ENCODE measurements at regions not wholly inside any gene's neighbourhood (a gene's known extent, or its start where the extent isn't known, plus 50 kb on each side); places are given as distances from the start of the nearest gene placed in this dataset.

DNA sequence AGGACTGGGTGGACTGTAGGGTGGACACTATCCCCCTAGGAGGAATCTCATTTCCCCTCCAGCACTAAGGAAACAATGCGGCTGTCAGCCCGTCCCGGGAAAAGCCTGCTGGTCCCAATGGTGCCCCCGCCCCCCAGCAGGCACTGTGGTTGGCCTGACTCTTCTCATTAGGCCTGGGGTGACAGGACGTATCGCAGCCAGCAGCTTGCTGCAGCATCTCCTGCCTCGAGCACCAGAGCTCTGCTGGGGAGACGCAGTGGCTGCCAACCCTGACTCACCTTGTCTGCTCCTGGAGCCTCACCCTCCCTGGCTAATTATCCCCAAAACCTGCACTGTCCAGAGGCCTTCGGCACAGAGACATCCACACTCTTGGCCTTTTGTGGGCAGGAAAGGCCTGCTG lies 115.1 kb upstream of the GJB5 start:
- H3K27me3 ChIP-seq (ENCODE audit: control insufficient read depth, insufficient read depth, low read length) = no peaks in the 10 kb centered on the region
- H3K9ac ChIP-seq (ENCODE audit: low read depth, low read length) = no peak overlapping the region
- no peaks in the 10 kb centered on the region for H3K36me3 ChIP-seq (ENCODE audit: control insufficient read depth, insufficient read depth, low read length)
- no peak overlapping the region for H3K4me3 ChIP-seq (ENCODE audit: low read depth, low read length)
- H3K27ac ChIP-seq (ENCODE audit: low read depth, low read length) = no peak overlapping the region
- no peaks in the 10 kb centered on the region for H3K9me3 ChIP-seq (ENCODE audit: control insufficient read depth, insufficient read depth, low read length)
- H3K4me1 ChIP-seq (ENCODE audit: control insufficient read depth, insufficient read depth, low read length) = no peaks in the 10 kb centered on the region

DNA sequence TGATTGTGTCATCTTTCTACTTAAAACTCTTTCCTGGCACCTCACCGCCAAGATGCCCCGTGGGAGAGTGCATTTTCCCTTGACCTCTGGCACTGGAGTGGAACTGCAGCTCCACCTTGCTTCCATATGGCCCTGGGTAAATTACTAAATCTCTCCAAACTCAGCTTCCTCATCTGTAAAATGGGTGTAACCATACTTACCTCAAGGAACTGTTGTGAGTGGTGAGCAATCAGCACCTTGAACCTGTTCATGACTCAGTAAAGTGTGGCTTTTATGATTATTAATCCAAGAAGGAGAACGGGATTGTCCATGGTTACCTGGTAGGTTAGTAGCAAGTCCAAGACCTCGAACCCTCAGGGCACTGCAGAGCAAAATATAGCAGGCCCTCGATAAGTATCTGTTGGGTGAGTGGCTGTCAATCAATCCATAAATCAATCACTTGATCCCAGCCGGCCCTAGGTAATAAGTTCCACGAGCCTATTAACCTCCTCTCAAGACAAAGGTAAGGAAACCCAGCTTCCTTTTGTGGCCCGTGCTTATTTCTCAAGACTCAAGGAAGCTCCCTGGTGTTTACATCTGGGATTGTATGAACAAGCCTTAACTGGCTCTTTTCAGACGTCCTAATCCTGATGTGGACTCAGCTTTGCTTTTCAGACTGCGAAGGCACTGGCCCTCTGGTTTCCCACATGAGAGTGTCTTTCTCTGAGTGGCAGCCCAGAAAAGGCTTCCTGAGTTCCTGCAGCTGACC lies 114.0 kb upstream of the GJB5 start:
- no peaks in the 10 kb centered on the region for H3K9me3 ChIP-seq (ENCODE audit: control insufficient read depth, insufficient read depth, low read length)
- H3K4me1 ChIP-seq (ENCODE audit: control insufficient read depth, insufficient read depth, low read length) = no peaks in the 10 kb centered on the region
- no peak overlapping the region for H3K4me3 ChIP-seq (ENCODE audit: low read depth, low read length)
- H3K27me3 ChIP-seq (ENCODE audit: control insufficient read depth, insufficient read depth, low read length) = no peaks in the 10 kb centered on the region
- no peak overlapping the region for H3K9ac ChIP-seq (ENCODE audit: low read depth, low read length)
- no peak overlapping the region for H3K27ac ChIP-seq (ENCODE audit: low read depth, low read length)
- H3K36me3 ChIP-seq (ENCODE audit: control insufficient read depth, insufficient read depth, low read length) = no peaks in the 10 kb centered on the region

DNA sequence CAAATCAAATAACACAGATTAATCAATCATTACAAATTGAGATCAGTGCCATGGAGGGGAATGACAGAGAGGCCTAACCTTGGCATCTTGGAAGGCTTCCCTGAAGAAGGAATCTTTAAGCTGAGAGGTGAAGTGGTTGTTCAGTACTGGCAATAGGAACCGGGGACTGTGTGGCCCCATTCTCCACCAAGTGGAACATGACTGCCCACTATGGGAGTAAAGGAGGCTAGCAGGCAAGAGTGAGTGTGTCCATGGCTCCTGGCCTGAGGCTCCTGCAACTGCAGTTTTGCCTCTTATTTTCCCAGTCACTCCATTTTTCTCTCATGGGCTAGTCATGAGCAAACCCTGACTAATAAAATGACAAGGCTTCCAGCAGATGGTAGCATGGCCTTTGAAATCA lies 112.2 kb upstream of the GJB5 start:
- no peak overlapping the region for H3K9ac ChIP-seq (ENCODE audit: low read depth, low read length)
- H3K4me1 ChIP-seq (ENCODE audit: control insufficient read depth, insufficient read depth, low read length) = no peaks in the 10 kb centered on the region
- H3K27me3 ChIP-seq (ENCODE audit: control insufficient read depth, insufficient read depth, low read length) = no peaks in the 10 kb centered on the region
- no peak overlapping the region for H3K27ac ChIP-seq (ENCODE audit: low read depth, low read length)
- H3K4me3 ChIP-seq (ENCODE audit: low read depth, low read length) = no peak overlapping the region
- H3K9me3 ChIP-seq (ENCODE audit: control insufficient read depth, insufficient read depth, low read length) = no peaks in the 10 kb centered on the region
- no peaks in the 10 kb centered on the region for H3K36me3 ChIP-seq (ENCODE audit: control insufficient read depth, insufficient read depth, low read length)

DNA sequence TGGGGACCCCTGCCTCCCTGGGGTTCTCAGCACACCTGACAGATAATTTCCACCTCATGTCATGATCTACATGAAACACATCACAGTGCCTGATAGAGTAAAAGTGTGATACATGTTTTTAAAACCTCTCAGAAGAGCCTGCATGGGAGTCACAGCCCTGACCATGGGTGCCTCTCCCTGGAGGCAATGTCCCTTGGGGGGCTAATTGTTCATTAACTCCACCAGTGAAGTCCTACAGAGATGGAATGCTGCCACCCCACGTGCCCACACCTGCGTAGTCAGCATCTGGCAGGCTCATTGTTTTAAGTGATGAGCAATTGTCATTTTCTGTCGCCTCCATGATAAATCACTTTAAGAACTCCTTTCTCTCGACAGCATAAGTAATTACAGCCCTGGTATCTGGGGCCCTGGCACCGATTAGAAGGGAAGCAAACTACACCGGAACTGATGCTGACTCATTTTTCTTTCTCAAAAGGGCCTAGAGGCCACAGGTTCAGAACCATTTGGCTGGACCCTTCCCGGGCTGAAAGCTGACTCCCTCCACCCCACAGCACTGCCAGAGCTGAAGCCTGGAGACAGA lies 109.6 kb upstream of the GJB5 start:
- Histone ChIP-seq H3K4me1 (ENCODE audit: control insufficient read depth, insufficient read depth, low read length) (no peaks in the 10 kb centered on the region), H3K27ac (ENCODE audit: low read depth, low read length) (no peak overlapping the region), H3K9me3 (ENCODE audit: control insufficient read depth, insufficient read depth, low read length) (no peaks in the 10 kb centered on the region), H3K4me3 (ENCODE audit: low read depth, low read length) (no peak overlapping the region), H3K9ac (ENCODE audit: low read depth, low read length) (no peak overlapping the region), H3K27me3 (ENCODE audit: control insufficient read depth, insufficient read depth, low read length) (no peaks in the 10 kb centered on the region), H3K36me3 (ENCODE audit: control insufficient read depth, insufficient read depth, low read length) (no peaks in the 10 kb centered on the region)

GRCh38 chr1:34645919-34646318 lies 108.9 kb upstream of the GJB5 start:
- Histone ChIP-seq H3K9me3 (ENCODE audit: control insufficient read depth, insufficient read depth, low read length) (no peaks in the 10 kb centered on the region), H3K36me3 (ENCODE audit: control insufficient read depth, insufficient read depth, low read length) (no peaks in the 10 kb centered on the region), H3K27ac (ENCODE audit: low read depth, low read length) (no peak overlapping the region), H3K4me1 (ENCODE audit: control insufficient read depth, insufficient read depth, low read length) (no peaks in the 10 kb centered on the region), H3K4me3 (ENCODE audit: low read depth, low read length) (no peak overlapping the region), H3K9ac (ENCODE audit: low read depth, low read length) (no peak overlapping the region), H3K27me3 (ENCODE audit: control insufficient read depth, insufficient read depth, low read length) (no peaks in the 10 kb centered on the region)

- no peak overlapping the region for H3K4me3 ChIP-seq (ENCODE audit: low read depth, low read length)
These were observed 106.3 kb upstream of the GJB5 start for GRCh38 chr1:34648501-34648900.

GRCh38 chr1:34650090-34650489 lies 104.8 kb upstream of the GJB5 start:
- no peak overlapping the region for H3K27ac ChIP-seq (ENCODE audit: low read depth, low read length)
- H3K27me3 ChIP-seq (ENCODE audit: control insufficient read depth, insufficient read depth, low read length) = no peaks in the 10 kb centered on the region
- no peaks in the 10 kb centered on the region for H3K36me3 ChIP-seq (ENCODE audit: control insufficient read depth, insufficient read depth, low read length)
- peaks cover 14% of the 10 kb centered on the region for H3K4me1 ChIP-seq (ENCODE audit: control insufficient read depth, insufficient read depth, low read length)
- H3K4me3 ChIP-seq (ENCODE audit: low read depth, low read length) = no peak overlapping the region
- H3K9ac ChIP-seq (ENCODE audit: low read depth, low read length) = no peak overlapping the region
- no peaks in the 10 kb centered on the region for H3K9me3 ChIP-seq (ENCODE audit: control insufficient read depth, insufficient read depth, low read length)

More at GRCh38 chr1:34648501-34648900, 106.3 kb upstream of the GJB5 start:
- H3K36me3 ChIP-seq (ENCODE audit: control insufficient read depth, insufficient read depth, low read length) = no peaks in the 10 kb centered on the region
- H3K27ac ChIP-seq (ENCODE audit: low read depth, low read length) = no peak overlapping the region
- H3K27me3 ChIP-seq (ENCODE audit: control insufficient read depth, insufficient read depth, low read length) = no peaks in the 10 kb centered on the region
- H3K9me3 ChIP-seq (ENCODE audit: control insufficient read depth, insufficient read depth, low read length) = no peaks in the 10 kb centered on the region
- no peaks in the 10 kb centered on the region for H3K4me1 ChIP-seq (ENCODE audit: control insufficient read depth, insufficient read depth, low read length)
- no peak overlapping the region for H3K9ac ChIP-seq (ENCODE audit: low read depth, low read length)

DNA sequence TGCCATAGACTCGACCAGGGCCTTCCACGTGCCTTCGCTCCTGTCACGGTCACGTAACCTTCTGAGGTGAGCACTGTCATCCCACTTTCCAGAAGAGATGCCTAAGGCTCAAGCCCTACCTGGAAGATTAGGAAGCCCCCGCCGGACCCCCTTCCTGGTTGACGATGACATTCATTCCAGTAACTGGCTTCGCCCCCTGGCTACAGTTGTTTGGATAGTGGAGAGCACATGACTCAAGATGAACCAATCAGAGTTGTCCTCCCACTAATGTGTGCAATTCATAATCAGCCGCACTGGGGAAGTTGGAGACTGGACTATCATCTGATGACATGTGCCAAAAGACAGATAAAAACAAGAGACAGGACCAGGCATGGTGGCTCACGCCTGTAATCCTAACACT lies 104.0 kb upstream of the GJB5 start:
- H3K9me3 ChIP-seq (ENCODE audit: control insufficient read depth, insufficient read depth, low read length) = no peaks in the 10 kb centered on the region
- H3K27me3 ChIP-seq (ENCODE audit: control insufficient read depth, insufficient read depth, low read length) = no peaks in the 10 kb centered on the region
- no peak overlapping the region for H3K9ac ChIP-seq (ENCODE audit: low read depth, low read length)
- H3K36me3 ChIP-seq (ENCODE audit: control insufficient read depth, insufficient read depth, low read length) = no peaks in the 10 kb centered on the region
- no peak overlapping the region for H3K27ac ChIP-seq (ENCODE audit: low read depth, low read length)
- peaks cover 22% of the 10 kb centered on the region for H3K4me1 ChIP-seq (ENCODE audit: control insufficient read depth, insufficient read depth, low read length)
- H3K4me3 ChIP-seq (ENCODE audit: low read depth, low read length) = no peak overlapping the region

GRCh38 chr1:34653110-34653509 lies 101.7 kb upstream of the GJB5 start:
- Histone ChIP-seq H3K9ac (ENCODE audit: low read depth, low read length) (no peak overlapping the region), H3K36me3 (ENCODE audit: control insufficient read depth, insufficient read depth, low read length) (no peaks in the 10 kb centered on the region), H3K4me1 (ENCODE audit: control insufficient read depth, insufficient read depth, low read length) (peaks cover 43% of the 10 kb centered on the region), H3K27ac (ENCODE audit: low read depth, low read length) (no peak overlapping the region), H3K4me3 (ENCODE audit: low read depth, low read length) (no peak overlapping the region), H3K27me3 (ENCODE audit: control insufficient read depth, insufficient read depth, low read length) (no peaks in the 10 kb centered on the region; the same call in 1 of the 2 replicates), H3K9me3 (ENCODE audit: control insufficient read depth, insufficient read depth, low read length) (no peaks in the 10 kb centered on the region)

GRCh38 chr1:34655206-34655874 lies 99.5 kb upstream of the GJB5 start:
- Histone ChIP-seq H3K9me3 (ENCODE audit: control insufficient read depth, insufficient read depth, low read length) (no peaks in the 10 kb centered on the region), H3K9ac (ENCODE audit: low read depth, low read length) (no peak overlapping the region), H3K4me1 (ENCODE audit: control insufficient read depth, insufficient read depth, low read length) (peaks cover 43% of the 10 kb centered on the region), H3K27ac (ENCODE audit: low read depth, low read length) (no peak overlapping the region), H3K27me3 (ENCODE audit: control insufficient read depth, insufficient read depth, low read length) (no peaks in the 10 kb centered on the region; the same call in 1 of the 2 replicates), H3K36me3 (ENCODE audit: control insufficient read depth, insufficient read depth, low read length) (no peaks in the 10 kb centered on the region), H3K4me3 (ENCODE audit: low read depth, low read length) (no peak overlapping the region)

GRCh38 chr1:34655875-34656240 lies 99.0 kb upstream of the GJB5 start:
- H3K27ac ChIP-seq (ENCODE audit: low read depth, low read length) = no peak overlapping the region
- no peaks in the 10 kb centered on the region for H3K36me3 ChIP-seq (ENCODE audit: control insufficient read depth, insufficient read depth, low read length)
- H3K4me1 ChIP-seq (ENCODE audit: control insufficient read depth, insufficient read depth, low read length) = peaks cover 43% of the 10 kb centered on the region
- H3K9me3 ChIP-seq (ENCODE audit: control insufficient read depth, insufficient read depth, low read length) = no peaks in the 10 kb centered on the region
- H3K4me3 ChIP-seq (ENCODE audit: low read depth, low read length) = peak overlapping the region; percentile 33; the same call in 1 of the 2 replicates
- H3K27me3 ChIP-seq (ENCODE audit: control insufficient read depth, insufficient read depth, low read length) = no peaks in the 10 kb centered on the region; the same call in 1 of the 2 replicates
- H3K9ac ChIP-seq (ENCODE audit: low read depth, low read length) = no peak overlapping the region

All from HUES48 (cell line).